ENCODE measurements at regions not wholly inside any gene's neighbourhood (a gene's known extent, or its start where the extent isn't known, plus 50 kb on each side); places are given as distances from the start of the nearest gene placed in this dataset.

GRCh38 chr4:189265515-189265914 lies 675.2 kb upstream of the FRG1 start:
- DNase-seq (ENCODE audit: low spot score) = no peak

DNA sequence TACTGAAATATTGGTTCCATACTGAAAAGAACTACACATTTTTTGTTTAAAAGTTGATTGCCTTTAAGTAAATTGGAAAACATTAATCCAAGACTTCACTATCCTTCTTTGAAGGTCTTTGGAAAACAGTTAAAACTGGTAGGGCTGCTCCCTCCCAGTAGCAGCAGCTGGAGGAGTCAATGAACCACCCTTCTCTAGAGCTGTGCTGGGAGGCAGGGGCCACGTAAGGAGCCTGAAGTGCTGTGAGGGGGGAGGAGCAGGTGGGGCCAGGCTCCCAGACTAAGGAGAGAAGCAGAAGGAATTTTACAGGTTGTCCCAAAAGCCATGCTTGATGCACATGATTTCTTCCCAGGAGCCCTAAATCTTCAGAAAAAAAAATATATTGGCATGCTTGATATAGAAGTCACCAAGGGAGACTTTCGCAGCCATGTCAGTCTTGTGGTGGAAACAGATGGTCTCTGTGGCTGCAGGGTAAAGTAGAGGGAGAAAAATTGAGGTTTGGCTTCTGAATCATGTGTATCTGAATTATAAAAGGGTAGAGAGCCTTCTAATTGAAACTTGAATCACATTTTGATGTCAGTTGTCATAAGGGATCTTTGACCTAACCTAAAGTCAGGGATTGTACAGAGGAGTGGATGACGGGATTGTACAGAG lies 673.2 kb upstream of the FRG1 start:
- no peak for DNase-seq (ENCODE audit: low spot score)

DNA sequence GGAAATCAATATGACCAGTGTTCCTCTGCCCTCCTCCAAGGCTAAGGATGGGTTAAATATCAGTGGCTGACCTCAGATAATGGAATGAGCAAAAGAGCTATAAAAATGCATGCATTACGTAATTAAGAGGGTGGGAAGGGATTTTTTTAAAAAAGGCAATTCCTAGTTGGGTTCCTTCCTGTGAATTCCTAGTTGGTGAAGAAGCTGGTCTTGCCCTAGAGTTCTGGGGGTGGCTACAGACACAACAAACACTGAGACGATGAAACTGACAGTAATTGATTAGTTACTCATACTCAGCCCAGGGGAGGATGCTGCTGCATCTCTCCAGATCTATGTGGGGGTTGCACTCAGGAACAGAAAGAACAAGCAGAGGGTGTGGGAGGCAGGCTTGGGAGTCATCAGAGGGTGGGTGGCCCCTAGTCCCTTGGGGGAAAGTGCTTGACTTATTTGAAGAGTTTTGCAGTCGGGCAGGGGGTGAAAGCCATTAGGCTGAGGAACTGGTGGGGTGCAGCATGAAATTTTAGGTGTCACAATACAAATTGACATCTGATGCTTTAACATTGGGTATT lies 662.0 kb upstream of the FRG1 start:
- DNase-seq (ENCODE audit: low spot score) = no peak

- no peak for DNase-seq (ENCODE audit: low spot score)
These were observed 661.5 kb upstream of the FRG1 start for GRCh38 chr4:189279188-189279587.

DNA sequence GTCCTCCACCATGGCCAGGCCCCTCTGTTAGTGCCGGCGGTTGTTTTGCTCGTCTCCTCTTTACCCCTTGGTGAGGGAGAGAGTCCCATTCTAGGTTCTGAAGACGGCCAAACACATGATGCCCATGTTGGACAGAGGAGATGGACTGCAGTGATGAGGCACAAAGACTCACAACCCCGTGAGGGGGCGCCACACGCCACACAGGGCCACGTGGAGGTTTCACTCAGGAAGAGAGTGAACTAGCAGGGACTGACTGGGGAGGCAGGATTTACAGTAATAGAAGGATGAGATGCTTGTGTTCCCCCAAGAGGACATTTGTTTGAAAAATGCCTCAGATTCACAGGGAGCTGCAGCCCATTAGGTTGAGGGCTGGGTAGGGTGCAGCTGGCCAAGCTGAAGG lies 655.3 kb upstream of the FRG1 start:
- no peak for DNase-seq (ENCODE audit: low spot score)

GRCh38 chr4:189291939-189292338 lies 648.7 kb upstream of the FRG1 start:
- no peak for DNase-seq (ENCODE audit: low spot score)

GRCh38 chr4:189293459-189293858 lies 647.2 kb upstream of the FRG1 start:
- no peak for DNase-seq (ENCODE audit: low spot score)

DNA sequence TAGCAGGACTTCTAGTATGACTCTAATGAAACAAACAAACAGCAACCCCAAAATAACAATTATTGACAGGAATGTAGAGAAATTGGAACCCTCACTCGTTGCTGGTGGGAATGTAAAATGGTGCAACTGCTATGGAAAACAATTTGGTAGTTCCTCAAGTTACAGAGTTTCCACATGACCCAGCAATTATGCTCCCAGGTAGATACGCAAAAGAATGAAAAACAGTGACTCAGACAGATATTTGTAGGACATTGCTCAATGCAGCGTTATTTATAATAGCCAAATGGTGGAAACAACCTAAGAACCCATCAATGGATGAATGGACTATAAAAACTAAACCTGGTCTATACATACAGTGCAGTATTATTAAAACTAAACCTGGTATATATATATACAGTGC lies 646.1 kb upstream of the FRG1 start:
- DNase-seq (ENCODE audit: low spot score) = no peak

GRCh38 chr4:189299706-189300105 lies 641.0 kb upstream of the FRG1 start:
- no peak for DNase-seq (ENCODE audit: low spot score)

GRCh38 chr4:189301692-189302091 lies 639.0 kb upstream of the FRG1 start:
- no peak for DNase-seq (ENCODE audit: low spot score)

DNA sequence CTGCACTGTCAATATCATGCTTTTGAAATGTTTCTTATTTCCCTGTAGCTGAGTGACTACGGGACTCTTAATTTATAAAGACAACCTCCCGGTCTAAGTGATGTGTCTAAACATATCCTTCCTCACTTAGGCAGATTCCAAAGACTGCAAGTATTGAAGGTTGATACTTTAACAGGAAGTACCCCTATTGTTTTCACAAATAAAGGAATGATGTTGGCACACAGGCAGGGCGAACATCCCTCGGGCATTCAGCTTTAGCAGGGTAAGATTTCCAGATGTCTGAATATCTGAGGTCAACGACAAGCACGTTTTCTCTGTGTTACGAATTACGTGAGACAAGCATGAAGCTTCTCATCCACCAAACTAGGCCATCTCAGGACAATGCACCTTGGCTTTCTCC lies 638.0 kb upstream of the FRG1 start:
- no peak for DNase-seq (ENCODE audit: low spot score)

DNA sequence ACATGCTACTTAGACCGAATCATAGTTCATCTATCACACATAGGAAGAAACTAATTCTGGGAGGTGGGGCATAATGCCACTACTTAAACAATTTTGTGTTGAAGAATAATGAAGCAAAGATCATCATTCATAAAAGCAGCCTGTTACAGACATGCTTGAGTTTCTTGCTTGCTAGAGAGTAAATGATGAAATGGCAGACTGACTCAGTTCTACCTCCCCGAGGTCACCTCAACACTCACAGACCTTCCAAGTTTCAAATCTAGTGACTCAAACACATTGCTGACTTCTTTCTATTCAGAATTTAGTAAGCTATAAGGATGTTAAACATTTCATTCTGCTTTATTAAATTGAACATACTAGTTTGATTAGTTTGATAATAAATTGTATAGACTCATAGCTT lies 636.5 kb upstream of the FRG1 start:
- DNase-seq (ENCODE audit: low spot score) = no peak

- no peak for DNase-seq (ENCODE audit: low spot score)
These were observed 635.9 kb upstream of the FRG1 start for GRCh38 chr4:189304809-189305208.

- no peak for DNase-seq (ENCODE audit: low spot score)
These were observed 635.2 kb upstream of the FRG1 start for GRCh38 chr4:189305500-189305899.

- no peak for DNase-seq (ENCODE audit: low spot score)
These were observed 629.4 kb upstream of the FRG1 start for GRCh38 chr4:189311251-189311650.

- DNase-seq (ENCODE audit: low spot score) = no peak
These were observed 627.6 kb upstream of the FRG1 start for GRCh38 chr4:189313064-189313463.

DNA sequence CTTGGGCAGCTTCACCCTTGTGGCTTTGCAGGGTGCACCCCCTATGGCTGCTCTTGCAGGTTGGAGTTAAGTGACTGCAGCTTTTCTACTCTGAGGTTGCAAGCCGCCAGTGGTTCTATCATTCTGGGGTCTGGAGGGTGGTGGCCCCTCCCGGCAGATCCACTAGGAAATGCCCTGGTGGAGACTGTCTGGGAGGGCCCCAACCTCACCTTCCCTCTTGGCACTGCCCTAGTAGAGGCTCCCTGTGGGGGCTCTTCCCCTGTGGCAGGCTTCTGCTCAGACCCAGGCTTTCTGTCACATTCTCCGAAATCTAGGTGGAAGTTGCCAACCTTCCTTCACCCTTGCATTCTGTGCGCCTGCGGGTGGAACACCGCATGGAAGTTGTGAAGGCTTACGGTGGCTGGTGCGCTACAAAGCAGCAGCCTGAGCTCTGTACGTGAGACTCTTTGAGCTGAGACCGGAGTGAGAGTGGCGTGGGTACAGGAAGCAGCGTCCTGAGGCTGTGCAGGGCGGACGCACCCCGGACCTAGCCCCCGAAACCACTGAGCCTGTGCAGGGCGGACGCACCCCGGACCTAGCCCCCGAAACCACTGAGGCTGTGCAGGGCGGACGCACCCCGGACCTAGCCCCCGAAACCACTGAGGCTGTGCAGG lies 626.7 kb upstream of the FRG1 start:
- DNase-seq (ENCODE audit: low spot score) = no peak

GRCh38 chr4:189322426-189322825 lies 618.2 kb upstream of the FRG1 start:
- DNase-seq (ENCODE audit: low spot score) = no peak

- no peak for DNase-seq (ENCODE audit: low spot score)
These were observed 598.8 kb upstream of the FRG1 start for GRCh38 chr4:189341881-189342280.

DNA sequence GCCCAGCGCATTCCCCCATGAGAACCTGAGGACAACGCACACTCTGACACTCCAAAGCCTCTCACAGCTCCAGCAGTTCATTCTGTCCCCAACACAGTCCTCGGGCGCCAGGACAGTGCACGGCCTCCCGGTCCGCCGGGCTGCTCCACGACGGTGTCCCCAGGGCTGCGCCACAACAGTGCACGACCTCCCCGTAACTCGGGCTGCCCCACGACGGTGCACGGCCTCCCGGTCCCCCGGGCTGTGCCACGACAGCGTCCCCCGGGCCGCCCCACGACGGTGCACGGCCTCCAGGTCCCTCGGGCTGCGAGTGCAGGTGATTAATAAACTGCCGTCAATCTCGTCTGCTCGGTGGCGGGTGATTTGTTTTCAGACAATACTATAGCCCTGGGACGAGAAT lies 585.1 kb upstream of the FRG1 start:
- no peak for DNase-seq (ENCODE audit: low spot score)

GRCh38 chr4:189362364-189362763 lies 578.3 kb upstream of the FRG1 start:
- no peak for DNase-seq (ENCODE audit: low spot score)

DNA sequence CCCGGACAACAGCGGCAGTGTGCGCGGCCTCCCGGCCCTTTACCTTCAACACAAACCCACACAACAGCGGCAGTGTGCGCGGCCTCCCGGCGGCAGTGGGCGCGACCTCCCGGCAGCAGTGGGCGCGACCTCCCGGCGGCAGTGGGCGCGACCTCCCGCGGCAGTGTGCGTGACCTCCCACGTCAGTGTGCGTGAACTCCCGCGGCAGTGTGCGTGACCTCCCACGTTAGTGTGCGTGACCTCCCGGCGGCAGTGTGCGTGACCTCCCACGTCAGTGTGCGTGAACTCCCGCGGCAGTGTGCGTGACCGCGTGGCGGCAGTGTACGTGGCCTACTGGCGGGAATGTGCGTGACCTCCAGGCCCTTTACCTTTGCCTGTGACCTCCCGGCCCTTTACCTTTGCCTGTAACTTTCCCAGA lies 576.6 kb upstream of the FRG1 start:
- no peak for DNase-seq (ENCODE audit: low spot score)

GRCh38 chr4:189365451-189365850 lies 575.2 kb upstream of the FRG1 start:
- no peak for DNase-seq (ENCODE audit: low spot score)

GRCh38 chr4:189367832-189368231 lies 572.8 kb upstream of the FRG1 start:
- no peak for DNase-seq (ENCODE audit: low spot score)

Measured in AG20443 (cell line).